NOMO-1 treated with dmso at 0.1 percent for 144 hours (cell line): ENCODE measurements at regions not wholly inside any gene's neighbourhood (a gene's known extent, or its start where the extent isn't known, plus 50 kb on each side); places are given as distances from the start of the nearest gene placed in this dataset.

Source experiments
- DNase-seq: peaks from one replicate; lab custom pipeline; 2025; ENCODE audit not compliant: unreplicated experiment; lab: John Stamatoyannopoulos, UW

GRCh38 chr16:50997679-50998078 is 153.4 kb downstream of the SALL1 start:
- DNase-seq, result no peak

GRCh38 chr16:50996830-50997186 is 154.3 kb downstream of the SALL1 start:
- DNase-seq, result no peak

GRCh38 chr16:50996166-50996829 is 154.8 kb downstream of the SALL1 start:
- DNase-seq, result no peak

- no peak for DNase-seq
Measured at GRCh38 chr16:50994995-50995394, 156.1 kb downstream of the SALL1 start.

- DNase-seq, result no peak
Measured at GRCh38 chr16:50992350-50993032, 158.6 kb downstream of the SALL1 start.

GRCh38 chr16:50991436-50991835 is 159.6 kb downstream of the SALL1 start:
- no peak for DNase-seq

- DNase-seq, result no peak
Measured at GRCh38 chr16:50991006-50991405, 160.1 kb downstream of the SALL1 start.

GRCh38 chr16:50989047-50989446 is 162.0 kb downstream of the SALL1 start:
- DNase-seq, result no peak

GRCh38 chr16:50988441-50988840 is 162.6 kb downstream of the SALL1 start:
- no peak for DNase-seq

GRCh38 chr16:50986453-50986852 is 164.6 kb downstream of the SALL1 start:
- DNase-seq, result no peak

GRCh38 chr16:50985733-50986132 is 165.3 kb downstream of the SALL1 start:
- DNase-seq, result no peak

- no peak for DNase-seq
Measured at GRCh38 chr16:50984688-50985087, 166.4 kb downstream of the SALL1 start.

- DNase-seq, result no peak
Measured at GRCh38 chr16:50982808-50983207, 168.3 kb downstream of the SALL1 start.

GRCh38 chr16:50981951-50982350 is 169.1 kb downstream of the SALL1 start:
- no peak for DNase-seq

- no peak for DNase-seq
Measured at GRCh38 chr16:50980666-50981065, 170.4 kb downstream of the SALL1 start.

- no peak for DNase-seq
Measured at GRCh38 chr16:50979806-50980620, 171.1 kb downstream of the SALL1 start.

GRCh38 chr16:50977138-50977537 is 173.9 kb downstream of the SALL1 start:
- no peak for DNase-seq

- DNase-seq, result no peak
Measured at GRCh38 chr16:50974438-50975036, 176.5 kb downstream of the SALL1 start.

GRCh38 chr16:50972876-50973275 is 178.2 kb downstream of the SALL1 start:
- DNase-seq, result no peak

- DNase-seq, result no peak
Measured at GRCh38 chr16:50970281-50970680, 180.8 kb downstream of the SALL1 start.

- no peak for DNase-seq
Measured at GRCh38 chr16:50967827-50968612, 183.1 kb downstream of the SALL1 start.
